ENCODE measurements at regions not wholly inside any gene's neighbourhood (a gene's known extent, or its start where the extent isn't known, plus 50 kb on each side); places are given as distances from the start of the nearest gene placed in this dataset.

- no peak overlapping the region for H3K4me3 ChIP-seq (IDR thresholded peaks at IDR 0.05; ENCODE audit: insufficient read depth, low read depth, low read length)
- H4K20me1 ChIP-seq (ENCODE audit: insufficient read depth) = no peaks in the 10 kb centered on the region
- H3K36me3 ChIP-seq (ENCODE audit: insufficient read depth) = no peaks in the 10 kb centered on the region
- H3K4me2 ChIP-seq = no peak overlapping the region
- no peaks in the 10 kb centered on the region for H3K79me2 ChIP-seq (ENCODE audit: insufficient read depth, low read depth)
- TF ChIP-seq CTCF (conservative IDR thresholded peaks at IDR 0.05; ENCODE audit: low read depth, low read length) = no peak
- H3K9ac ChIP-seq = no peak overlapping the region
- H3K27ac ChIP-seq = no peak overlapping the region
- H3K27me3 ChIP-seq (ENCODE audit: insufficient read depth, low read depth) = no peaks in the 10 kb centered on the region
- no peak overlapping the region for H2AFZ ChIP-seq (ENCODE audit: low read depth)
- H3K4me1 ChIP-seq (ENCODE audit: low read depth, poor library complexity, severe bottlenecking) = peaks cover 2% of the 10 kb centered on the region
Observed at GRCh38 chr10:117476281-117476680, 66.3 kb upstream of the EMX2 start.

- Histone ChIP-seq H3K4me2 (no peak overlapping the region), H3K27ac (no peak overlapping the region), H3K79me2 (ENCODE audit: insufficient read depth, low read depth) (no peaks in the 10 kb centered on the region), H4K20me1 (ENCODE audit: insufficient read depth) (no peaks in the 10 kb centered on the region), H3K4me3 (IDR thresholded peaks at IDR 0.05; ENCODE audit: insufficient read depth, low read depth, low read length) (no peak overlapping the region), H3K4me1 (ENCODE audit: low read depth, poor library complexity, severe bottlenecking) (peaks cover 7% of the 10 kb centered on the region), H3K27me3 (ENCODE audit: insufficient read depth, low read depth) (no peaks in the 10 kb centered on the region), H3K36me3 (ENCODE audit: insufficient read depth) (no peaks in the 10 kb centered on the region), H2AFZ (ENCODE audit: low read depth) (no peak overlapping the region), H3K9ac (no peak overlapping the region)
- no peak for TF ChIP-seq CTCF (conservative IDR thresholded peaks at IDR 0.05; ENCODE audit: low read depth, low read length)
Observed at GRCh38 chr10:117472872-117473271, 69.7 kb upstream of the EMX2 start.

GRCh38 chr10:117471344-117471874, 71.1 kb upstream of the EMX2 start:
- Histone ChIP-seq H4K20me1 (ENCODE audit: insufficient read depth) (no peaks in the 10 kb centered on the region), H3K79me2 (ENCODE audit: insufficient read depth, low read depth) (no peaks in the 10 kb centered on the region), H3K4me1 (ENCODE audit: low read depth, poor library complexity, severe bottlenecking) (peaks cover 7% of the 10 kb centered on the region), H3K27me3 (ENCODE audit: insufficient read depth, low read depth) (no peaks in the 10 kb centered on the region), H3K4me3 (IDR thresholded peaks at IDR 0.05; ENCODE audit: insufficient read depth, low read depth, low read length) (no peak overlapping the region), H3K36me3 (ENCODE audit: insufficient read depth) (no peaks in the 10 kb centered on the region), H3K27ac (no peak overlapping the region), H3K4me2 (no peak overlapping the region), H3K9ac (no peak overlapping the region), H2AFZ (ENCODE audit: low read depth) (no peak overlapping the region)
- no peak for TF ChIP-seq CTCF (conservative IDR thresholded peaks at IDR 0.05; ENCODE audit: low read depth, low read length)

GRCh38 chr10:117470733-117471132, 71.8 kb upstream of the EMX2 start:
- no peak for TF ChIP-seq CTCF (conservative IDR thresholded peaks at IDR 0.05; ENCODE audit: low read depth, low read length)

More at GRCh38 chr10:117470733-117471132, 71.8 kb upstream of the EMX2 start:
- H3K79me2 ChIP-seq (ENCODE audit: insufficient read depth, low read depth) = no peaks in the 10 kb centered on the region
- H3K27ac ChIP-seq = no peak overlapping the region
- H3K4me2 ChIP-seq = no peak overlapping the region
- H3K9ac ChIP-seq = no peak overlapping the region
- H3K4me3 ChIP-seq (IDR thresholded peaks at IDR 0.05; ENCODE audit: insufficient read depth, low read depth, low read length) = no peak overlapping the region
- no peaks in the 10 kb centered on the region for H3K36me3 ChIP-seq (ENCODE audit: insufficient read depth)
- H4K20me1 ChIP-seq (ENCODE audit: insufficient read depth) = no peaks in the 10 kb centered on the region
- H2AFZ ChIP-seq (ENCODE audit: low read depth) = no peak overlapping the region
- no peaks in the 10 kb centered on the region for H3K27me3 ChIP-seq (ENCODE audit: insufficient read depth, low read depth)
- peaks cover 7% of the 10 kb centered on the region for H3K4me1 ChIP-seq (ENCODE audit: low read depth, poor library complexity, severe bottlenecking)
